Trophoblast cell (in vitro differentiated cells and primary cell): ENCODE measurements at regions not wholly inside any gene's neighbourhood (a gene's known extent, or its start where the extent isn't known, plus 50 kb on each side); places are given as distances from the start of the nearest gene placed in this dataset.
A peak's percentile ranks its signal among the peaks of the same experiment; 100 is the strongest.

ENCODE experiments used
- DNase-seq, 2 donors: peaks; one replicate each; pipeline ENCODE4 v3.0.0-alpha.2; 2016
- H2AFZ ChIP-seq: 2 replicates; pipeline ENCODE4 v1.6.1; 2013; ENCODE audit warnings: low read length, moderate library complexity, mild to moderate bottlenecking; ENCODE audit not compliant: insufficient read depth, poor library complexity
- H2AK5ac ChIP-seq: 2 replicates; pipeline ENCODE4 v1.6.1; 2013; ENCODE audit warnings: mild to moderate bottlenecking, low read length
- H2BK120ac ChIP-seq: 2 replicates; pipeline ENCODE4 v1.6.1; 2013; ENCODE audit warnings: low read length, mild to moderate bottlenecking, moderate library complexity; ENCODE audit not compliant: insufficient read depth, poor library complexity
- H2BK12ac ChIP-seq: 2 replicates; pipeline ENCODE4 v1.6.1; 2013; ENCODE audit warnings: mild to moderate bottlenecking, low read length, moderate library complexity
- H2BK5ac ChIP-seq: 2 replicates; pipeline ENCODE4 v1.6.1; 2013; ENCODE audit warnings: low read length, low read depth, moderate library complexity, mild to moderate bottlenecking; ENCODE audit not compliant: poor library complexity
- H3K14ac ChIP-seq: 2 replicates; pipeline ENCODE4 v1.6.1; 2013; ENCODE audit warnings: mild to moderate bottlenecking, low read length
- H3K18ac ChIP-seq: 2 replicates; pipeline ENCODE4 v1.6.1; 2013; ENCODE audit warnings: mild to moderate bottlenecking, low read length
- H3K23ac ChIP-seq: 2 replicates; pipeline ENCODE4 v1.6.1; 2013; ENCODE audit warnings: low read length
- H3K27ac ChIP-seq: 2 replicates; pipeline ENCODE4 v1.5.1; 2013; ENCODE audit warnings: low read depth, mild to moderate bottlenecking, inconsistent platforms, low read length, moderate library complexity
- H3K27me3 ChIP-seq: 2 replicates; pipeline ENCODE4 v1.6.1; 2013; ENCODE audit warnings: inconsistent platforms, mild to moderate bottlenecking, low read length, moderate library complexity; ENCODE audit not compliant: insufficient read depth
- H3K36me3 ChIP-seq, 2 experiments: 1 replicate in 1 of 2; 2 replicates in 1 of 2; pipeline ENCODE4 v1.6.1; 2013; ENCODE audit warnings: low read length in 2 of 2, mild to moderate bottlenecking in 2 of 2, moderate library complexity in 1 of 2; ENCODE audit not compliant: insufficient read depth in 2 of 2, control insufficient read depth in 1 of 2
- H3K4ac ChIP-seq: 2 replicates; pipeline ENCODE4 v1.6.1; 2013; ENCODE audit warnings: low read depth, mild to moderate bottlenecking, low read length, moderate library complexity
- H3K4me1 ChIP-seq, 2 experiments: 1 replicate in 1 of 2; 2 replicates in 1 of 2; pipeline ENCODE4 v1.6.1; 2013; ENCODE audit warnings: low read length in 2 of 2, mild to moderate bottlenecking in 2 of 2, moderate library complexity in 1 of 2; ENCODE audit not compliant: insufficient read depth in 2 of 2, control insufficient read depth in 1 of 2
- H3K4me2 ChIP-seq: 2 replicates; pipeline ENCODE4 v1.6.1; 2013; ENCODE audit warnings: inconsistent platforms, mild to moderate bottlenecking, low read length, moderate library complexity
- H3K4me3 ChIP-seq: 2 replicates; pipeline ENCODE4 v1.5.1; 2013; ENCODE audit warnings: mild to moderate bottlenecking, low read depth, low read length, inconsistent platforms
- H3K79me1 ChIP-seq: one replicate; pipeline ENCODE4 v1.6.1; 2013; ENCODE audit warnings: low read length
- H3K79me2 ChIP-seq: 2 replicates; pipeline ENCODE4 v1.6.1; 2013; ENCODE audit warnings: low read length, mild to moderate bottlenecking; ENCODE audit not compliant: control insufficient read depth, insufficient read depth, poor library complexity
- H3K9ac ChIP-seq: 2 replicates; pipeline ENCODE4 v1.6.1; 2013; ENCODE audit warnings: mild to moderate bottlenecking, low read length
- H3K9me3 ChIP-seq: 2 replicates; pipeline ENCODE4 v1.6.1; 2013; ENCODE audit warnings: low read depth, mild to moderate bottlenecking, control low read depth, inconsistent platforms, low read length; ENCODE audit not compliant: insufficient read depth
- H4K12ac ChIP-seq: 2 replicates; pipeline ENCODE4 v1.6.1; 2013; ENCODE audit warnings: low read depth, mild to moderate bottlenecking, low read length, moderate library complexity
- H4K8ac ChIP-seq: 2 replicates; pipeline ENCODE4 v1.6.1; 2013; ENCODE audit warnings: low read depth, mild to moderate bottlenecking, low read length, moderate library complexity
- H4K91ac ChIP-seq: one replicate; pipeline ENCODE4 v1.6.1; 2013; ENCODE audit warnings: low read depth, mild to moderate bottlenecking, low read length, moderate library complexity
- WGBS: extraction: QIAGEN DNeasy Blood & Tissue Kit; methylation state at CpG from one replicate; pipeline ENCODE4 v1.1.7; 2013; ENCODE audit warnings: missing lambda C conversion rate; ENCODE audit not compliant: insufficient read length, insufficient coverage; ENCODE audit errors: extremely low coverage; 5-methylcytosine and 5-hydroxymethylcytosine counted together

DNA sequence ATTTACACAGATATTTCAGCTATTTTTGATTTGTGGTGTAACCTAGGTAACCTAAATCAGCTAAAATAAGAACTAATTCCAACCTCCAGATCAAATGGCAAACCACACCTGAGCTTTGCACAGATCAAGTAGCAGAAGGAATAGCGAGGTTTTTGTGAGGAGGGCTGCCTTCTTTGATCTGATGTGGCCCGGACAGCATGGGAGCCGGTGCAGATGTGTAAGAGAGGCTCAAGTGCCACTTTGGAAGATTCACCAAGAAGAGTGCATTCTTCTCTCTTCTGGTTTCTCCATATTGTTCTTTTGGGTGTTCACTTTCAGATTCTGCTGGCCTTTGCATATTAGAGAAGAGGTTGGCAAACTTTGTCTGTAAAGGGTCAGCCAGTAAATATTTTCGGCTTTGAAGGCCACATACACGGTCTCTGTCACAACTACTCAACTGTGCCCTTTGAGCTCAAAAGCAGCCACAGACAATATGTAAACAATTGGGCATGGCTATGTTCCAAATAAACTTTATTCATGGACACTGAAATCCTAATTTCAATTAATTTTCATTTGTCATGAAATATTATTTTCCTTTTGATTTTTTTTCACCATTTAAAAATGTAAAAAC is 78.9 kb upstream of the FAM9C start:
- no peaks in the 10 kb centered on the region for H3K9me3 ChIP-seq
- no peak overlapping the region for H4K91ac ChIP-seq
- no peaks in the 10 kb centered on the region for H3K79me2 ChIP-seq
- no peak overlapping the region for H2AFZ ChIP-seq
- H2AK5ac ChIP-seq: no peak overlapping the region
- no peak overlapping the region for H4K12ac ChIP-seq
- H3K4me2 ChIP-seq: no peak overlapping the region
- H3K27me3 ChIP-seq: no peaks in the 10 kb centered on the region
- no peak overlapping the region for H2BK120ac ChIP-seq
- no peak overlapping the region for H4K8ac ChIP-seq
- H3K18ac ChIP-seq: no peak overlapping the region
- no peak overlapping the region for H3K27ac ChIP-seq
- no peak overlapping the region for H3K4ac ChIP-seq
- H2BK5ac ChIP-seq: peak overlapping the region; percentile 31
- H3K23ac ChIP-seq: no peak overlapping the region
- no peak for DNase-seq
- H2BK12ac ChIP-seq: no peak overlapping the region
- no peak overlapping the region for H3K4me3 ChIP-seq
- no peaks in the 10 kb centered on the region for H3K79me1 ChIP-seq
- H3K9ac ChIP-seq: no peak overlapping the region
- WGBS: no CpG with 5 or more reads among the region's 5 CpGs
- no peak overlapping the region for H3K14ac ChIP-seq
- no peaks in the 10 kb centered on the region for H3K36me3 ChIP-seq
- H3K4me1 ChIP-seq: no peaks in the 10 kb centered on the region

DNA sequence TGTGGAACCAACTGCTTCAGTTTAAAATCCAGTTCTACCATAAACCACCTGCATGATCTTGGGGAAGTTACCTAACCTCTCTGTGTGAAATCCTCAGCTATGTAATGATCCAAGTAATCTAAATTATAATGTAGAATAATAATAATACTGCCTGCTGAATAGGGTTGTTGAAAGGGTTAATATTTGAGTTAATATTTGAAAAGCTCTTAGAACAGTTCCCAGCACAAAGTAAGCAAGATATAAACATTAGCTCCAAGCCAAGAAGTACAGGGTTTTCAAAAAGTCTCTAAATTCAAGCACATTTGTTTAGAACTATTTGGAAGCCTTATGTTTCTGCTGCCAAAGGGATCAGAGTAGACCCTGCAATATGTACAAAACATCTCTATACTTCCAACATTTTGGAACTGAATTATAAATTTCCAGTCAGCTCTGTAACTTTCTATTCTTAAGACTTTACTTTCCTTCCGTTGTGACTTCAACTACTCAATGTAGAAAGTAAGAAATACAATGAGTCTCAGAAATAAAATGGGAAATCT is 76.7 kb upstream of the FAM9C start:
- H3K9me3 ChIP-seq: no peaks in the 10 kb centered on the region
- no peak overlapping the region for H3K18ac ChIP-seq
- H3K27me3 ChIP-seq: no peaks in the 10 kb centered on the region
- H2BK120ac ChIP-seq: no peak overlapping the region
- H3K23ac ChIP-seq: no peak overlapping the region
- no CpG with 5 or more reads among the region's 1 CpG for WGBS
- no peak overlapping the region for H2AK5ac ChIP-seq
- H3K4me1 ChIP-seq: no peaks in the 10 kb centered on the region
- no peak overlapping the region for H4K12ac ChIP-seq
- no peak overlapping the region for H3K4me2 ChIP-seq
- H3K4me3 ChIP-seq: no peak overlapping the region
- H3K79me1 ChIP-seq: no peaks in the 10 kb centered on the region
- no peaks in the 10 kb centered on the region for H3K79me2 ChIP-seq
- no peak overlapping the region for H3K27ac ChIP-seq
- H3K14ac ChIP-seq: no peak overlapping the region
- H4K8ac ChIP-seq: no peak overlapping the region
- H4K91ac ChIP-seq: no peak overlapping the region
- no peak overlapping the region for H2BK12ac ChIP-seq
- H3K36me3 ChIP-seq: no peaks in the 10 kb centered on the region
- no peak overlapping the region for H2AFZ ChIP-seq
- DNase-seq: no peak
- H3K4ac ChIP-seq: no peak overlapping the region
- H3K9ac ChIP-seq: no peak overlapping the region
- H2BK5ac ChIP-seq: no peak overlapping the region

DNA sequence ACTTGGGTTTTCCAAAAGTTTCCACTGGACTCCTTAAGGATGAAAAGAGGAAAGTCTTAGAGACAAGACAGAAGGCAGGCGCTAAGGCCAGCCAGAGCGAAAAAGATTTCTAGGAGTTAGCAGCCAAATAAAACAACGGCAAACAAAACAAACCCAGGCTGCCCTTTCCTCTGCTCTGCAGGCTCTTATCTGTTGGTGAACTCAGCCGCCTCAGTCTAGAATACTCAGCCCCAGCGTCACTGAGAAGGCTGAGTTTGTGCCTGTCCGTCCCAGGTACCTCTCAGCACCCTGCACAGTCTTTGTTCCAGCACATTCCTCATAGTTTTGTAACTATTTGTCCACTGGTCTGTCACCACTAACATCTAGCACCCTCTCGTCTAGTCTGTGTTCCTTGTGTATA is 75.6 kb upstream of the FAM9C start:
- H3K4ac ChIP-seq: no peak overlapping the region
- WGBS: no CpG with 5 or more reads among the region's 7 CpGs

DNA sequence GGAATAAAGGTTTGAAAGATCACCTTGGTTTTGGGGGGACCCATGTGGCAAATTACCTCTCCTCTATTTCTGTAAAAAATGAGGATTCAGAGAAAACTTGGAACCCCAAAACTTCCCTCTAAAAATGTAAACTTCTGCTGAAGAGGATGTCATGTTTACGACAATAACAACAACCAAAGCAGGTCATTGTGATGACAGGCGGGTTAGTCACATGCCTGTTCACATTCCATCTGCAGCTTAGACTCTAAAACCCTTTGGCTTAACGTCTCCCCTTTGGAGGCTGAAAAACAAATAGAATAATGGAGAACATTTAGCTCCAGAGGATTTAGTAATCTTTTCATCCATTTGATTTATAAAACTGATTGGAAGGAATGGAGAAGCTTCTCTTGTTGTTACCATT is 75.0 kb upstream of the FAM9C start:
- Histone ChIP-seq H4K8ac (no peak overlapping the region), H3K79me2 (no peaks in the 10 kb centered on the region), H3K4ac (no peak overlapping the region)

More for the DNA sequence above, 75.6 kb upstream of the FAM9C start:
- Histone ChIP-seq H4K12ac (no peak overlapping the region), H3K14ac (no peak overlapping the region), H3K23ac (no peak overlapping the region), H3K36me3 (no peaks in the 10 kb centered on the region), H2BK120ac (peak overlapping the region; percentile 33), H2BK5ac (peak overlapping the region; percentile 49), H4K8ac (no peak overlapping the region), H3K4me1 (no peaks in the 10 kb centered on the region), H3K18ac (no peak overlapping the region), H3K9ac (no peak overlapping the region), H3K4me2 (no peak overlapping the region), H3K27me3 (no peaks in the 10 kb centered on the region), H3K79me1 (no peaks in the 10 kb centered on the region), H2BK12ac (no peak overlapping the region), H3K79me2 (no peaks in the 10 kb centered on the region), H2AFZ (no peak overlapping the region), H3K9me3 (no peaks in the 10 kb centered on the region), H3K27ac (no peak overlapping the region), H3K4me3 (no peak overlapping the region), H2AK5ac (no peak overlapping the region), H4K91ac (no peak overlapping the region)
- peak; percentile 11 to 54 for DNase-seq

More for the DNA sequence above, 75.0 kb upstream of the FAM9C start:
- DNase-seq: peak in 1 of 2 donors; percentile 18
- no peaks in the 10 kb centered on the region for H3K27me3 ChIP-seq
- H4K12ac ChIP-seq: no peak overlapping the region
- no peak overlapping the region for H3K23ac ChIP-seq
- no peak overlapping the region for H4K91ac ChIP-seq
- no peaks in the 10 kb centered on the region for H3K4me1 ChIP-seq
- no peak overlapping the region for H3K9ac ChIP-seq
- H2BK120ac ChIP-seq: no peak overlapping the region
- no peak overlapping the region for H2AFZ ChIP-seq
- no peaks in the 10 kb centered on the region for H3K79me1 ChIP-seq
- H3K4me3 ChIP-seq: no peak overlapping the region
- H3K27ac ChIP-seq: no peak overlapping the region
- H3K9me3 ChIP-seq: no peaks in the 10 kb centered on the region
- no peak overlapping the region for H2BK5ac ChIP-seq
- no CpG with 5 or more reads among the region's 3 CpGs for WGBS
- H2BK12ac ChIP-seq: no peak overlapping the region
- no peak overlapping the region for H3K18ac ChIP-seq
- no peak overlapping the region for H3K14ac ChIP-seq
- H2AK5ac ChIP-seq: no peak overlapping the region
- no peaks in the 10 kb centered on the region for H3K36me3 ChIP-seq
- H3K4me2 ChIP-seq: no peak overlapping the region
